GM13977 (cell line): ENCODE measurements at regions not wholly inside any gene's neighbourhood (a gene's known extent, or its start where the extent isn't known, plus 50 kb on each side); places are given as distances from the start of the nearest gene placed in this dataset.

Experiments used
- DNase-seq: peaks from one replicate; pipeline ENCODE4 v3.0.0; 2012; ENCODE audit warnings: low spot score
- in situ Hi-C: fragments of 300-500 bp; cut with MboI; formaldehyde crosslinking; loops from one replicate; pipeline ENCODE4 v1.12.0; 2022; ENCODE audit warnings: low sequenced_read_pairs, low pct_unique_long_range_greater_than_20kb, mixed read lengths, inconsistent platforms; ENCODE audit not compliant: unreplicated experiment
- TF ChIP-seq, protein P1 (sequence below): IDR thresholded peaks from 2 replicates; pipeline ENCODE4 v1.5.1; 2012; ENCODE audit warnings: mild to moderate bottlenecking, control low read depth; ENCODE audit not compliant: insufficient read depth; ENCODE audit errors: extremely low read depth, missing control alignments

DNA sequence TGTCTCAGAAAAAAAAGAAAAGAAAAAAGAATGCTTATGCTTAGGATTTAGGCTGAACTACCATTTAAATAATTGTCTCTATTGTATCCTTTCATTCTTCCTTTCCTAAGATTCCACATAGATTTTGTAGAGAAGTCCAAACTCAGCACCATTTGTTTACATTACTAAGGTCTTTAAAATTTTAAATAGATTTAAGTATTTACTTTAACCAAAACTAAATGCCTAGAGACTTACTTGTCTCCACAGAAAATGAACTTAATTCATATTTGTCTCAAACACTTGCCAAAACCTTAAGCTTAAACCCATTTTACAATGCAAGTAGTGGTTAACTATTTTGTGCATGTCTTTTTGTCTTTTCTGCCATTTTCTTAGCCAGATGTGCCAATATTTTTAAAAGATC is 54.1 kb upstream of the ABI1 start:
- in situ Hi-C loops, result no loop called here
- TF ChIP-seq, protein P1, sequence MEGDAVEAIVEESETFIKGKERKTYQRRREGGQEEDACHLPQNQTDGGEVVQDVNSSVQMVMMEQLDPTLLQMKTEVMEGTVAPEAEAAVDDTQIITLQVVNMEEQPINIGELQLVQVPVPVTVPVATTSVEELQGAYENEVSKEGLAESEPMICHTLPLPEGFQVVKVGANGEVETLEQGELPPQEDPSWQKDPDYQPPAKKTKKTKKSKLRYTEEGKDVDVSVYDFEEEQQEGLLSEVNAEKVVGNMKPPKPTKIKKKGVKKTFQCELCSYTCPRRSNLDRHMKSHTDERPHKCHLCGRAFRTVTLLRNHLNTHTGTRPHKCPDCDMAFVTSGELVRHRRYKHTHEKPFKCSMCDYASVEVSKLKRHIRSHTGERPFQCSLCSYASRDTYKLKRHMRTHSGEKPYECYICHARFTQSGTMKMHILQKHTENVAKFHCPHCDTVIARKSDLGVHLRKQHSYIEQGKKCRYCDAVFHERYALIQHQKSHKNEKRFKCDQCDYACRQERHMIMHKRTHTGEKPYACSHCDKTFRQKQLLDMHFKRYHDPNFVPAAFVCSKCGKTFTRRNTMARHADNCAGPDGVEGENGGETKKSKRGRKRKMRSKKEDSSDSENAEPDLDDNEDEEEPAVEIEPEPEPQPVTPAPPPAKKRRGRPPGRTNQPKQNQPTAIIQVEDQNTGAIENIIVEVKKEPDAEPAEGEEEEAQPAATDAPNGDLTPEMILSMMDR, result no peak
- no peak for DNase-seq

DNA sequence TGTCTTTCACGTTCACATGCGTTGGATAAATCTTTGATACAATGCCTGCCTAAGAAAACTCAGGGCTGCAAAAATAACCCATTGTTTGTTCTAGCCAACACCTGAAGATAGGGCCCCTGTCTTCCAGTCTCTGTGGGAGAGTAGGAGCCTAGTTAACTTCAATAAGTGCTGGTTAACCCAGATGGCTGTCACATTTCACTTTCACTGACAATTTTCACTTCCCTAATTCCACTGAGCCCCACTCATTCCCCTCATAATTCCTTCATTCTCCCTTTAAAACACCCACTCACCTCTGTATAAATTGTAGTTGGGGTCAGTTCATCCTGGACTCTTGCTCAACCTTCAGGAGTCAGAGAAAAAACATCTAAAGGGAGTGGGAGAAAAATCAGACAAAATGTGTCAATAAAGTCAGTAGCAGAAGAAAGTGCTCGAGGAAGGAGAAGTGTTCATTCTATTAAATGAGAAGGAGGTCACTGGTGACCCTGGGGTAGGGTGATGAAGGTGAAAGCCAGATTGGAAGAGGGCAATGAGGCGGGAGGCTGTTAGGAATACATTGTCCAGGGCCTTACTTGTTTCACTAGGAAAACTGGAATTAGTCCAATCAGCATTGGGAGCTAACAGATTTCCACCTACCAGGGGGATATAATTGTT is 51.2 kb upstream of the ABI1 start:
- TF ChIP-seq, protein P1, result no peak
- peak; percentile 27 for DNase-seq
- in situ Hi-C loops, result no loop called here
